ENCODE measurements at regions not wholly inside any gene's neighbourhood (a gene's known extent, or its start where the extent isn't known, plus 50 kb on each side); places are given as distances from the start of the nearest gene placed in this dataset.

- no peak for DNase-seq
Observed at GRCh38 chr3:99365396-99365795, 273.0 kb upstream of the COL8A1 start.

GRCh38 chr3:99357131-99357530, 281.3 kb upstream of the COL8A1 start:
- DNase-seq = no peak

GRCh38 chr3:99356696-99357095, 281.7 kb upstream of the COL8A1 start:
- no peak for DNase-seq

- no peak for DNase-seq
Observed at GRCh38 chr3:99355465-99355864, 282.9 kb upstream of the COL8A1 start.

- no peak for DNase-seq
Observed at GRCh38 chr3:99352811-99353210, 285.6 kb upstream of the COL8A1 start.

DNA sequence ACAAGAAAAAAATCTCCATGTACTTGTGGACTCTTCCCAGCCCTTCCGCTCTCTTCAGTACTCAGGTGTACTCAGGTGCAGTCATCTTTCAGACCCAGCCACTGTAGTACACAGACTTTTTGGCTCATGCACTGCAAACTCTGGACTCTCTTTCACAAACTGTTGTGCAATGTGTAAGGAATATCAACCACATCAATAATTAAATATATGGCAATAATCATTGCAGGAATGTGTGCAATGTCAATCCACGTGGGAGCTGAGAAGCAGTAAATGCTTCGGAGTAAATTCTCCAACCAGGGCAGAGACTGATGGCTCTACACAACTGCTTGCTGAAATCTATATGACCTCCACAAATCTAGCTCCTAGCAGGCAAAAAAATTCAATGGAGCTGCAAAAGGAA, 287.3 kb upstream of the COL8A1 start:
- no peak for DNase-seq

DNA sequence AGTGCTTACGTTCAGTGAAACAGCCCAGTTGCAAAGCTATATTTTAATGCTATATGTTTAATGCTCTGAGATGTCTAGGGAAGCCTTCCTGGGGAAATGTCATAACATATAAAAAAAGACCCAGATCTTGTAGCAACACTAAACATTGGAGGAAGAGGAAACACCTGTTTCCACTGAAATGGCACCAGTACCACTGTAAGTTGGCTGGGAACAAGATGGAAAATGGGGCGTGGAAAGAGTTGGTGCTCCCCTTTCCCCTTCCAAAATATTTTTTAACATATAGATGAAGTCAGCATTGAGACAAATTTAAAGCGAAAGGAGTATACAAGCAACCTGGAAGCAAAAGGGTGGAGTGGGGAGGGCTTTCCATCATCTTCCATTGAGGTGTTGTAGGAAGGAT, 289.9 kb upstream of the COL8A1 start:
- DNase-seq = no peak

DNA sequence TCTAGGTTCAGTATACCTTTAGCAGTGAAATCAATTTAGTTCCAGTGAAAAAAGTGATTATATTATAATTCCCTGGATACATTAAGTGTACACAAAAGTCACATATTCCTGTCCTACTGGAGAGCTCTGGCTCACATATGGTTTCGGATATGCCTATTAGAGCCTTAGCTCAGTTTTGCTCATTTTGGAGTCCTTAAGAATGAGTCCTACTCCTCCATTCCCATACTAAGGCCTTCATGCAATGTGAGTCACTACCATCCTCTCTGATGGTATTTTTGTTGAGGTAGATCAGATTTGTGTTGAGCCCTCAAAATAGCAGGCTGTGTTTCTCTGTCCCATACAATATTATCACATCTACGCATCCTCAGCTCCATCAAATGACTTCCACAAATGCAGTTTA, 294.2 kb upstream of the COL8A1 start:
- DNase-seq = no peak

GRCh38 chr3:99342383-99342782, 296.0 kb upstream of the COL8A1 start:
- DNase-seq = no peak

DNA sequence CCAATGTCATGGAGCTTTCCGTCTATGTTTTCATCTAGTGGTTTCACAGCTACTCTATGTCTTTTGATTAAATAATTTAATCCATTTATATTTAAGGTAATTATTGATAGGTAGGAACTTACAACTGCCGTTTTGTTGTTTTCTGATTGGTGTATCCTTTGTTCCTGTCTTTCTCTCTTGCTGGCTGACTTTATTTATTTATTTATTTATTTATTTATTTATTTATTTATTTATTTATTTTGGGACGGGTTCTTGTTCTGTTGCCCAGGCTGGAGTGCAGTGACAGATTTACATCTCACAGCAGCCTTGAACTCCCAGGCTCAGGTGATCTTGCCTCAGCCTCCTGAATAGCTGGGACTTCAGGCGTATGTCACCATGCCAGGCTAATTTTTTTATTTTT, 299.2 kb upstream of the COL8A1 start:
- no peak for DNase-seq

DNA sequence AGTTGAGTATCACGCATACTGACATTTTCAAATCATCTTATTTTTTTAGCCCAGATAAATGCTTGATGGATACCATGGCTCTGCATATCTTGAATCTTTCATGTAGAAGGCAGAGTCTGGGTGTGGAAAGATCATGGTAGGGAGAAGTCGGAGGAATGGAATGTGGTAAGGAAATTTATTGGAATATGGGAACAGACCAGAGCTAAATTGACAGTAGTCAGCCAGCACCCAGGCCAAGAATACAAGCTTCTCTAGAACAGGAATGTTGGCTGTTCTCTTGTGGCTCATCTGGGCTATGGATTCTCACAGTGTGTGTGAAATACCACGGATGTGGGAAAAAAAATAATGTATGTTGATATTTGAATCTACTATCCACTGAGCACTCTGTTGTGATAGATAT, 305.7 kb upstream of the COL8A1 start:
- DNase-seq = no peak

DNA sequence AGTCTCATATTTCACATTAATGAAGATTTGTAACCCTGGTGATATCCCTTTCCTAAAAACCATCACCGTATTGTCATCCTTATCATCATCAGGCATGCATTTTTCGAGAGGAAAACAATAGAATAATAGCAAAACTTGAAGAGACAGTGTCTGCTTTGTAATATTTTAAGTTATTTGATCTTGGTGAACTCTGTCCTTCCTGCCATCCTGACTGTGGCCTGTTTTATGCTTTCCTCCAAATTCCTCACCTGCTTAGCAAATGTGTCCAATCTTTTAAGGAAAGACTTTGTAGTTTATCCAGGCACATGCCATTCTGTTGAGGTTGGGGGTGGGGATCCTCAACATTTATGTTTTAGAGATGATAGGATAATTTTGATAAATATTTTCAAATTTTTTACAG, 306.1 kb upstream of the COL8A1 start:
- no peak for DNase-seq

DNA sequence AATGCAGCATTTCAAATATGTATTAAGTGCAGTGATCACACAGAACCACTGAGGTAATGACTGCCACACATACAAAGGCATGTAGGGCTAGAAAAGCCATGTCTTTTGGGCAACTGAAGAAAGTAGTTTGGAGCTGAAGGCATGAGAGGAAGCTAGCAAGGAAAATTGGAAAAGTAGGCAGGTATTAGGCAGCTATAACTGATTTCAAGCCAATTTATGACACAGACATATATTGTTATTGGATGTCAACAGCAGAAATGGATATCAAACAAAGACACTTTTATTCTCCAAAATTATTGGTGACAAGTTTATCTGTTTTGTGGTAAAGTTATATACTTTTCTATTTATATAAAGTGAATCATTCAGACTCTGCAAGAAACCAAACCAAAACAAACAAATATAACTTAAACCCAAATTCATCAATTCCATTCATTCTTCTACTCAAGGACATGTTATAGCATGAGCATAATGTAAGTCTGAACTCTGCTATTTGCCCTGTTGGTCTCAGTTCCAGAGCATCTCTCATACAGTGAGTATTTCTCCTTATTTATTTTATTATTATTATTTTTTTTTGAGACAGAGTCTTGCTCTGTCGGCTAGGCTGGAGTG, 307.4 kb upstream of the COL8A1 start:
- no peak for DNase-seq

- no peak for DNase-seq
Observed at GRCh38 chr3:99330281-99330680, 308.1 kb upstream of the COL8A1 start.

- DNase-seq = no peak
Observed at GRCh38 chr3:99325402-99325801, 313.0 kb upstream of the COL8A1 start.

DNA sequence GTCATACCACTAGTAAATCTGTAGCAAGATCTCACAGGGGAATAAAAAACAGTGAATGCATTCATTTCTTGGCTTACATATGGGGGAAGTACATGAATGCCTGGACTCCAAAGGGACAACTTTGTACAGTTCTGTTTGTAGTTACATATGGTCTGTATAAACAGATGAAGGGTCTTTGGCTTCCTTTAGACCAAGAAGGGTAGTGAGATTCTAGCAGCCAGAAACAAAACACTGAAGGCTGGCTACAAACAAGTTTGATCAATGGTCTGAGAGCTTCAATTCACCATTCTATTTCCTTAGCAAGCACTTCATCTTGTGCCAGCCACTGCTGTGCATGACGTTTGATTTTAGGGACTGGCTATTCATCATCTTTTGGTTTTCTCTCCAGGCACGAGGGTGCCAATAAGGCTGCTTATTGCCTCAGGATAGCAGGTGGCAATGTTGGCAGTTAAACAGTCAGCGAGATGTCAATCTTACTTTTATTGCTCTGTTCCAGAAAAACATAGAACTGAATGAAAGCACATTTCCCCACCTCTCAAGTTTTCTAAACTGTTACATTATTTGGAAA, 313.7 kb upstream of the COL8A1 start:
- no peak for DNase-seq

DNA sequence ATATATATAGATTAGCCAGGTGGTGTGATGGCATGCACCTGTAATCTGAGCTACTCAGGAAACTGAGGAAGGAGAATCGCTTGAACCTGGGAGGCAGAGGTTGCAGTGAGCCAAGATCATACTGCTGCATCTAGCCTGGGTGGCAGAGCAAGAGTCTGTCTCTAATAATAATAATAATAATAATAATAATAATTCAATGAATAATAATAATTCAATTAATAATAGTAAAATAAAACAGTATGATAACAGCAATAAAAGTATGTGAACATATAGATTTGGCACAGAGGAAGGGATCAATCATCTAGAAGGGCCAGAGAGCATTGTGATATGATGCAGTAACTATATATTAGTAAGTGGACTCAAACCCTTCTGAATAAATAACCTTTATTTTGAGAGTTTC, 314.5 kb upstream of the COL8A1 start:
- DNase-seq = no peak

- DNase-seq = no peak
Observed at GRCh38 chr3:99322551-99322950, 315.8 kb upstream of the COL8A1 start.

- no peak for DNase-seq
Observed at GRCh38 chr3:99321261-99321660, 317.1 kb upstream of the COL8A1 start.

GRCh38 chr3:99319961-99320360, 318.4 kb upstream of the COL8A1 start:
- no peak for DNase-seq

- DNase-seq = no peak
Observed at GRCh38 chr3:99319450-99319849, 318.9 kb upstream of the COL8A1 start.

DNA sequence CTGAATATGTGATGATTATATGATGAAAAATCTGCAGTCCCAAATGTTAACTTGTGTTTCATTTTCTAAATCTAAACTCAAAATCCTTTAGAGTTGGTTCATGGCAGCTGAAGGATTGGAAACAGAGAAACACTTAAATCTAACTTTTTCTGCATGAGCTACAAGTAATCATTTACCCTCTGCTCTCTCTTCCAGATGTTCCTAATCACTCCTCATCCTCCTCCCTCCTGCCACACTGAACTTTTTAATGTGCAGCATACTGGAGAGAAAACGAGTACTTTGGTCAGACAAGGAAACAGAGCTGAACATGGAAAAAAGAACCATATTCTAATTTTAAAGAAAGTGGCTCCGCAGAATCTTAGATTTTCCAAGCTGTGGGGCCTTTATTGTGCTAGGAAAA, 321.2 kb upstream of the COL8A1 start:
- no peak for DNase-seq

- no peak for DNase-seq
Observed at GRCh38 chr3:99315896-99316295, 322.5 kb upstream of the COL8A1 start.

DNA sequence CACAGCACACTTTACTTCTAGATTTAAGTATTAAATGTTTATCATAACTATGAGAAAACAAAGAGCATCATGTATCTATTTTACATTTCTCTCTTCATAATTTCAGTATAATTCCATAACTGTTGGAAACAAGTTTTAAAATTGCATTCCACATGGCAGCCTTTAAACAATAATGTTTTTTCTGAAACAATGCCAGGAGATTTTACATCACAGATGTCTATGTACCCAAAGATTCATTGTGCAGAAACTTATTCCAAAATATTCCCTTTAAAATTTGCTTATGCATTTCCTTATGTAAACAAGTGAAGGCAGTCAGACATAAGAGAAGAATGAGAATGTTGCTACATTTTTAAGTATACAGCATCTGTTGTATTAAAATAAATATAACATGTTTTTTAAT, 324.9 kb upstream of the COL8A1 start:
- no peak for DNase-seq

DNA sequence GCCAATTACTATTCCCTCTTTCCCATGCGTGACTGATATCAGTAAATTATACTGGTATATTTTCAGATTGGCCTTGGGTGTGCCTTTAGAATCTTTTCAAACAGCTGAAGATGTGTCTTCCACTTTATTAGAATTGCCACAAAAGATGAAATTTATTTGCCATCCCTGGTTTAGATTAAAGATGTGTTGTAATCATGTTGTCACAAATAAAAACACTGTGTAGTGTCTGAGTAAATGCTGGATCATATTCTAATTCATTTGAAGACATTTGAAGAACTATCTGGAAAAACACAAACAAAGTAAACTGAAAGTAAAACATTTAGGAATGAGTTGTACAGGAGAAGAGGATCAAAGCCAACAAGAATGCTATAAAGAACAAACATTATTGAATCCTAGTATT, 339.7 kb upstream of the COL8A1 start:
- DNase-seq = no peak
